B cell (primary cell): ENCODE measurements at regions not wholly inside any gene's neighbourhood (a gene's known extent, or its start where the extent isn't known, plus 50 kb on each side); places are given as distances from the start of the nearest gene placed in this dataset.

Experiments used
- EZH2 ChIP-seq: IDR thresholded peaks from 2 replicates; pipeline ENCODE4 v1.6.1; 2012; ENCODE audit warnings: borderline replicate concordance, low read depth, mild to moderate bottlenecking, moderate library complexity, low read length; ENCODE audit not compliant: insufficient read depth, poor library complexity, severe bottlenecking
- TF ChIP-seq, protein P1 (sequence below): fragments of 200-600 bp; IDR thresholded peaks from one replicate; pipeline ENCODE4 v1.8.0; 2022; ENCODE audit warnings: antibody characterized with exemption, mild to moderate bottlenecking

DNA sequence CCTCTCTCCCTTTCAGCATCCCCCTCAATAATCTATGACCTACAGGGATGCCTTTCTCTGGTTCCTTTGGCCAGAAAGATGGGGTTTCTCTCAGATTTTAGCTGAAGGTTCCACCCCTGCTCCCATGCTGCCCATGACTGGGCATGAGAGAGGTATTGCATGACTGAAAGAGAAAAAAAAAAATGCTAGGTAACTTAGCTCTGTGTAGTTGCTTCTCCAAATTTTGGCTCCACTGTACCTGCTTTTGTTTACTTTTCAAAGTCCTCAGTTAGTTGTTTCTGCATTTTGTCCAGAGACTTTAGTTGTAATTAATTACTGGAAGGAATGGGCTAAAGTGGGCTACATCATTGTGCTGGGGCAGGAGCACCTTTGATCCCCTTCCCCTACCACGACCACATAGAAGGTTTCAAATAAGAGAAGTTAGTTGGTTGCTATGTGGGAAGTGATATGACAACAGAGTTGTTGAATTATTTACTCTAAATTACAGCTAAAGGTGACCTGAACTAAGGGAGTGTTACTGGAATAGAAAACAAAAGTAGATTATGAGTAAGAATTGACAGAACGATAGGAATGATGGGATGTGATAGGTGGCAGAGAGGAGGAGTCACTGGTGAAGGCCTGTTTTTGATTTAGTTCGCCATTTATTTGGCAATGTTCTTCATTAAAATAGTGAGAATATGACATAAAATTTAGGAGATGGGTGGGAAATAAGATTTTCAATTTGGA is 605.4 kb upstream of the NR2F2 start:
- TF ChIP-seq, protein P1, sequence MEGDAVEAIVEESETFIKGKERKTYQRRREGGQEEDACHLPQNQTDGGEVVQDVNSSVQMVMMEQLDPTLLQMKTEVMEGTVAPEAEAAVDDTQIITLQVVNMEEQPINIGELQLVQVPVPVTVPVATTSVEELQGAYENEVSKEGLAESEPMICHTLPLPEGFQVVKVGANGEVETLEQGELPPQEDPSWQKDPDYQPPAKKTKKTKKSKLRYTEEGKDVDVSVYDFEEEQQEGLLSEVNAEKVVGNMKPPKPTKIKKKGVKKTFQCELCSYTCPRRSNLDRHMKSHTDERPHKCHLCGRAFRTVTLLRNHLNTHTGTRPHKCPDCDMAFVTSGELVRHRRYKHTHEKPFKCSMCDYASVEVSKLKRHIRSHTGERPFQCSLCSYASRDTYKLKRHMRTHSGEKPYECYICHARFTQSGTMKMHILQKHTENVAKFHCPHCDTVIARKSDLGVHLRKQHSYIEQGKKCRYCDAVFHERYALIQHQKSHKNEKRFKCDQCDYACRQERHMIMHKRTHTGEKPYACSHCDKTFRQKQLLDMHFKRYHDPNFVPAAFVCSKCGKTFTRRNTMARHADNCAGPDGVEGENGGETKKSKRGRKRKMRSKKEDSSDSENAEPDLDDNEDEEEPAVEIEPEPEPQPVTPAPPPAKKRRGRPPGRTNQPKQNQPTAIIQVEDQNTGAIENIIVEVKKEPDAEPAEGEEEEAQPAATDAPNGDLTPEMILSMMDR: no peak
- TF ChIP-seq EZH2: no peak
